NCI-H2227 (cell line): ENCODE measurements at regions not wholly inside any gene's neighbourhood (a gene's known extent, or its start where the extent isn't known, plus 50 kb on each side); places are given as distances from the start of the nearest gene placed in this dataset.

Source experiments
- DNase-seq: peaks from one replicate; lab custom pipeline; 2025; ENCODE audit not compliant: unreplicated experiment; lab: John Stamatoyannopoulos, UW

GRCh38 chr6:168981187-168981586 lies 272.5 kb downstream of the THBS2 start:
- no peak for DNase-seq

DNA sequence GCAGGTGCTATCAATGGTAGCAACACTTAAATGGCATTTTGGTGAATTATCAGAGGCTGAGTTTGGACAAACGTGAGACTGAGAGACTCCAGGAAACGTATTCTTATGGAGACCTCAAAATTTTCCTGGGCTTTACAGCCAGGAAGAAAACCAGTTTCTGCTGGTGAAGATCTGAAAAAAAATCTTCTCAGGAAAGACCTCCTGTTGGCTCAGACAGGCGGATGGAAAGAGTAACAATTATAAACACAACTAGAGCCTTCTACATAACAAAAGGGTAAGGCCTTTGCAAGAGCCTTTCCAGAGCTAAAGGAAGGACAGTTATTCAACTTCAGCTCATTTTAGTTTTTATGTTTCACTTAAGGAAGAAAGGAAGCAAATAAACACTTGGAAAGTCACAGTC lies 274.4 kb downstream of the THBS2 start:
- DNase-seq, result no peak

DNA sequence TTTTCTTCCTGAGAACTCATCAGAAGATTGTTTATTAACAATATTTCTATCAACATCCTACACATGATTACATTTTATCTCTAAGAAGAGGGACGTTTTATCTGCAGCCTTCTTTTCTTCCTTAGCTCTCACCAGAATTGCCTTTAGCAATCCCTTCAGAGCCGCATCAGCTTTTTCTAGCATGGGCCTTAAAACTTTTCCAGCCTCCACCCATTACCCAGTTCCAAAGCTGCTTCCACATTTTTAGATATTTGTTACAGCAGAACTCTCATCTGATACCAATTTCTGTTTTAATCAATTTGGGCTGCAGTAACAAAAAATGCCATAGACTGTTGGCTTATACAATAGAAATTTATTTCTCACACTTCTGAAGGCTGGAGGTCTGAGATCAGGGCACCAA lies 281.5 kb downstream of the THBS2 start:
- no peak for DNase-seq

DNA sequence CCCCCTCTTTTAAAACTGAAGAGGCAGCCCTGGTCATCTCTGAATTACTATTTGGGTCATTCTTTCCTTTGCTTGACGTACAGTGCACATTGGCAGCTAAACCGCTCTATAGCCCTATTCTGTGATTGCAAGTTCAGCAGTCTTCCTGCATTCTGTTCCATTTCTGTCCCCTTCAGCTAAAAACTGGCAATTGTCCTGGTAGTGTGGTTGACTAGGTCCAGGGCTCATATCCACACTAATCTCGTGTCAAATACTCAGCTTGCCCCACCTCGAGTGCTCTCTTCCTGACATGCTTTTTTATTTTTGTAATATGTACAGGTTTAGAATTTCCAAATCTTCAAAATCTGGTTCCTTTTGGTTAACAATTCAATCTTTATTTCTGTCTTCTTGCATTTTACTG lies 282.1 kb downstream of the THBS2 start:
- no peak for DNase-seq

DNA sequence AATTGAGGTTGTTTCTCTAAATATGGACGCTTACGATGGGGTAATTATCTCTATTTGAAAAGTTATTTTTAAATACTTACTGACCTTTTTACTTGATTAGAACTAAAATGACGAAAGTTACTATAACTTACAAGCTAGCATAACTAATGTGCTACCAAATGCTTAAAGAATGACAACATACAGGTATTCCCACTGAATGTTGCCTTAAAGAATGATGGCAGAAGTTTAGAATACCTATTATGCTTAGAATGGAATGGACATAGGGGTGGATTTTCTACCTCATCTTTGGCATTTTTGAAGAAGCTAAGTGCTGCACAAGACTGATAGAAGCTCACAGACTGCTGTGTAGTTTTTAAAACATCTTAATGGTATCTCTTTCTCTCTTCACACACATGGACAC lies 284.8 kb downstream of the THBS2 start:
- DNase-seq, result no peak

DNA sequence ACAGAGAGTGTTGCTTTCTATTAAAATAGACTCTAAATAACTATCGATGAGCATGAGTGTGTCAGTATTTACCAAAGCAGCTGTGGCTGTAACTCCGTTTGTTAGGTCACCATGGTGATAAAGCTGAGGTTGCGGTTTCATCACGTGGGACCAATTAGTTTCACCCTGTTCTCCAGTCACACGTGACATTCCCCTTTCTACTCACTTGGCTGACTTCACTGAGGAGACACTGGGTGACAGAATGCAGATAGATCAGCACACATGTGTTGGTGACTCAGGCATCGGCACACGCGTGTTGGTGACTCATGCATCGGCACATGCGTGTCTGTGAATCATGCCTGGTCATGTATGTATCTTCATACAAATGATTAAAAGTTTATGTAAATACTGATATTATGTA lies 285.4 kb downstream of the THBS2 start:
- DNase-seq, result no peak

GRCh38 chr6:168967281-168967925 lies 286.2 kb downstream of the THBS2 start:
- DNase-seq, result no peak

DNA sequence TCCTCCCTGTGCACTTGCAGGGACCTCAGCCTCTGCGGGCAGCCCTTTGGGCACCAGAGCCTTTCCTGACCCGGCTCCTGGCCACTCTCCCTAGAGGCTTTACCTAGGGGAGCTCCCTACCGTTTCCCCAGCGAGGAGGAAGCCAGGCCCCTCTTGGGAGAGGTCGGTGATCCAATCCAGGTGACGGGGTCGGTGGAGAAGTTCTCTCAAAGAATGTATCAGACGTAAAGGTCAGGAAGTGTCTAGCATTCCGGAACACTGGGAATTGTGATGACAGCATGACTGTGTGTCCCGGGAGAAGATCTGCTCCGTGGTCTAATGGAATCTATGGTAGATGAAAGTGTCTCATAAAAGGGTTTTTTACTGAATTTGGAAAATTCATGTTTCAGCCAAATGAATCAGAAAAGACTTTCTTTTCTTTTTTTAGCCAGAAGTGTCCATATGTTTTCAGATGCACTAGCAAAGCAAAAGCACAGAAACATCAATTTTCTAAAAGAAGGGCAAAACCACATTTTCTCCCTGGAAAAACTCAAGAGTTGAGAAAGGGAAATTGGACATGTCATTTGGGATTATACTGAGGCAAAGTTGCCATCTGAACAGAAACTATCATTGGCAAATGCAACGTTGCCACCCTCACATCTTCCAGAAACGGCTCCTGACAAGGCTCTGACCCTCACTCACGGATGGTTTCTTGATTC lies 289.4 kb downstream of the THBS2 start:
- no peak for DNase-seq

DNA sequence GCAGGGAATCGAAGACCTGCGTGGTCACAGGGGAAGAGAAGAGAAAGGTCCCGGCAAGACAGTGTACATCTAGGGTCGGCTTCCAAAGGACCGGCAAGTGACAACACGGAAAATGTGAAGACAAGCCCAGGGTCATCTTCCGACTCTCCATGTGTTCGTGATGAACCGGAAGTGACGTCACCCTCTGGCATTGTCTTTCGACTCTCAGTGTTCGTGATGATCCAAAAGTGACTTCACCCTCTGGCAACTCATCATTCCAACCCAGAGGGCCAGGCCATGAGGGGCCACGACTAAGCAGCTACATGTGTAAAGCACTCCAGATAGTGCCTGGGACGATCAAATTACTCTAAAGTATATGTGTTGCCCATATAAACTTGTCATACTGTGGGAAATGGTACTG lies 290.8 kb downstream of the THBS2 start:
- DNase-seq, result no peak

- no peak for DNase-seq
Observed at GRCh38 chr6:168961264-168961656, 292.4 kb downstream of the THBS2 start.

DNA sequence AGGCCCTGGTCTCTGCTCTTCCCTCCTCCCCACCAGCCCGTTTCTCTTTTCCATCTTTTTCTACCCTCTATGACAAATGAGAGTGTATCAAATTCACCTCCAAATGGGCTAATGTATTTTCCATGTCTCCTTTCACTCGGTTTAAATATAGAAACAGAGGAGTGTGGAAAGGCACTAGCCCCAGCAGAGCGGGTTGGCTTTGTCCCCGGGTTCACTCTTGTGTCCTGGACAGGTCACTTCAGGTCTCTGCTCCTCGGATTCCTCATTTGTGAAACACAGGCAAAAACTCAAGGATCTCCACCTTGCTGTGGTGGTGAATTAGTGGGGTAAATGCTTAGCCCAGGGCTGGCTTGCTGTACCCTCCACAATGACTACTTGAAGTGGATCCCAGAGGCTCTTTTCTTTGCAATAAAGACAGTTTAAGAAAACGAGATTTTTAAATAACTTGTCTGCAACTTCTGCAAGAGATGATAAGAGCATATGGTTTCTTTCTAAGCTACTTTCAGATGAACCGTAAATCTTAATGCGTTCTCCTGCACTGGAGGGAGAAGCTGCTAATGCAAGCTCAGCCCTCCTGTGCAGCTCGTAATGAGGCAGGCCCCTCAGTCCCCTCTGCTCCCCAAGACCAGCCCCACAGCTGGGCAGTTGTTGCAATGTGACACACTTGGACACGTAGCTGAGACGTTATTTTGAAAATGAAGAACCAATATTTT lies 292.9 kb downstream of the THBS2 start:
- DNase-seq, result no peak

DNA sequence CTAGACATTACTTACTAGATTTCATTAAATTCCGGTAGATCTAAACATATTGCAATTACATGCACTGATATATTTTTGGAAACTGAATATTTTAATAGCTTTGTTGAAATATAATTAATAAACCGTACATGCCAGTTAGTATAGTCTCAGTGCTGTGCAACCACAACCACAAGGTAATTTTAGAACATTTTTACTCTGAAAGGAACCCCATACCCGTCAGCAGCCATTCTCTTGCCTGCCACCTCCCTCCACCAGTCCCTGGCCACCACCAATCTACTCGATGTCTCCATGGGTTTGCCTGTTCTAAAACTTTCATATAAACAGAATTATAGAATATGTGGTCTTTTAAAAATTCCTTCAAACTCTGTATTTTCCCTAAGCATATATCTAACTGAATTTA lies 293.9 kb downstream of the THBS2 start:
- DNase-seq, result no peak

- peak; percentile 45 for DNase-seq
Observed at GRCh38 chr6:168956884-168957730, 296.5 kb downstream of the THBS2 start.

GRCh38 chr6:168956141-168956838 lies 297.4 kb downstream of the THBS2 start:
- no peak for DNase-seq

- DNase-seq, result no peak
Observed at GRCh38 chr6:168953461-168953860, 300.2 kb downstream of the THBS2 start.

GRCh38 chr6:168951217-168951616 lies 302.4 kb downstream of the THBS2 start:
- DNase-seq, result no peak

- no peak for DNase-seq
Observed at GRCh38 chr6:168950858-168951214, 302.8 kb downstream of the THBS2 start.

GRCh38 chr6:168949981-168950857 lies 303.4 kb downstream of the THBS2 start:
- no peak for DNase-seq

- DNase-seq, result no peak
Observed at GRCh38 chr6:168948990-168949531, 304.6 kb downstream of the THBS2 start.

DNA sequence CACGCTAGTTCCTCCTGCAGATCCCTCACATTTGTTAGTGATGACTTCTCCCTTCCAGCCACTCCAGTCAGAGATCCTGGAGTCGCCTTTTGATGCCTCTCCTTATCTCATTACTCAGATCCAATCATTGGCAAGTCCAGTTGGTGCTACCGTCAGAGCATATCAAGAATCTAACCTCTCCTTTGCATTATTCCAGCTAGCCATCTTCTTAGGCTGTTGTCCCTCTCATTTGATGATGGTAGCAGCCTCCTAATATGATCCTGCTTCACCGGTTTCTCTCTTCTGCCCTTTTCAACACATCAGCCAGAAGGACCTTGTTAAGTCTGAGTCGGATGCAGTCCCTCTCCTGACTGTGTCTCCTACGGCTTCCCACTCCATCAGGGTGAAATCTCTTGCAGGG lies 305.6 kb downstream of the THBS2 start:
- DNase-seq, result no peak
